ENCODE measurements at regions not wholly inside any gene's neighbourhood (a gene's known extent, or its start where the extent isn't known, plus 50 kb on each side); places are given as distances from the start of the nearest gene placed in this dataset.

- Mint-ChIP-seq H3K27me3 (no peaks in the 10 kb centered on the region), H3K9me3 (peaks cover 7% of the 10 kb centered on the region), H3K4me3 (no peak overlapping the region), H3K36me3 (ENCODE audit: low read depth) (no peaks in the 10 kb centered on the region), H3K27ac (no peak overlapping the region), H3K4me1 (ENCODE audit: low read depth) (no peaks in the 10 kb centered on the region)
- ATAC-seq (no peak), DNase-seq (no peak)
- ChIA-PET CTCF (no interaction called here), POLR2A (no interaction called here)
- no peak for TF ChIP-seq CTCF (IDR thresholded peaks at IDR 0.05)
- intact Hi-C loops (cut with micrococcal nuclease), result no loop called here
Measured at GRCh38 chr13:61188057-61188456, 227.6 kb downstream of the PCDH20 start.

GRCh38 chr13:61187471-61187870 is 228.2 kb downstream of the PCDH20 start:
- Mint-ChIP-seq H3K4me1 (ENCODE audit: low read depth) (no peaks in the 10 kb centered on the region), H3K27ac (no peak overlapping the region), H3K27me3 (no peaks in the 10 kb centered on the region), H3K9me3 (peaks cover 5% of the 10 kb centered on the region), H3K36me3 (ENCODE audit: low read depth) (no peaks in the 10 kb centered on the region), H3K4me3 (no peak overlapping the region)
- CTCF ChIA-PET, result no interaction called here
- POLR2A ChIA-PET, result no interaction called here
- intact Hi-C loops (cut with micrococcal nuclease), result no loop called here
- ATAC-seq (no peak), DNase-seq (no peak)
- TF ChIP-seq CTCF (IDR thresholded peaks at IDR 0.05), result no peak

- no peak for TF ChIP-seq CTCF (IDR thresholded peaks at IDR 0.05)
- peaks cover 5% of the 10 kb centered on the region for H3K9me3 Mint-ChIP-seq
- H3K4me3 Mint-ChIP-seq, result no peak overlapping the region
- DNase-seq (no peak), ATAC-seq (no peak)
- CTCF ChIA-PET, result no interaction called here
- POLR2A ChIA-PET, result no interaction called here
- no peaks in the 10 kb centered on the region for H3K36me3 Mint-ChIP-seq (ENCODE audit: low read depth)
- intact Hi-C loops (cut with micrococcal nuclease), result no loop called here
- H3K27me3 Mint-ChIP-seq, result no peaks in the 10 kb centered on the region
- no peak overlapping the region for H3K27ac Mint-ChIP-seq
- H3K4me1 Mint-ChIP-seq (ENCODE audit: low read depth), result no peaks in the 10 kb centered on the region
Measured at GRCh38 chr13:61183670-61184069, 232.0 kb downstream of the PCDH20 start.

- H3K9me3 Mint-ChIP-seq, result no peaks in the 10 kb centered on the region
- H3K27ac Mint-ChIP-seq, result no peak overlapping the region
- ChIA-PET POLR2A (no interaction called here), CTCF (no interaction called here)
- ATAC-seq, result no peak
- no peak for DNase-seq
- H3K36me3 Mint-ChIP-seq (ENCODE audit: low read depth), result no peaks in the 10 kb centered on the region
- no peaks in the 10 kb centered on the region for H3K27me3 Mint-ChIP-seq
- intact Hi-C loops (cut with micrococcal nuclease), result no loop called here
- H3K4me1 Mint-ChIP-seq (ENCODE audit: low read depth), result no peaks in the 10 kb centered on the region
- TF ChIP-seq CTCF (IDR thresholded peaks at IDR 0.05), result no peak
- H3K4me3 Mint-ChIP-seq, result no peak overlapping the region
Measured at GRCh38 chr13:61180234-61180633, 235.4 kb downstream of the PCDH20 start.

DNA sequence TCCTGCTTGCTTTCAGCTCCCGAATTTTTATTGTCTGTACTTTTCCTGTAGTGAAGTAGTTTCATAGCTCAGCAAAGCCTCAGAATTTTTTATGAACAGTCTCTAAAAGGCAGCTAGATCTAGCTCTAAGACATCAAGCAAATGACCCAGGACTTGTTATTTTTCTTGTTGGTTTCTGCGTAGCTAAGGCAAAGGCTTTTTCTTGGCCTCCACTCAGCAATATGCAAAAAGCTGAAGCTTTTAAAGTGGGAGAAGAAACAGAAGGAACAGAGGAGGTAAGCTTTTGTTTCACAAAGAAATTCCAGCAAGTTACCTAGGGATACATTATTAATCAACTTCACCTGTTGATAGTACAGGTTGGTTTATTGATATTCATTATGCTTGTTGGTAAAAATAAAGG is 235.9 kb downstream of the PCDH20 start:
- Mint-ChIP-seq H3K36me3 (ENCODE audit: low read depth) (no peaks in the 10 kb centered on the region), H3K9me3 (no peaks in the 10 kb centered on the region), H3K27ac (no peak overlapping the region), H3K4me1 (ENCODE audit: low read depth) (no peaks in the 10 kb centered on the region), H3K4me3 (no peak overlapping the region), H3K27me3 (no peaks in the 10 kb centered on the region)
- CTCF ChIA-PET, result no interaction called here
- intact Hi-C loops (cut with micrococcal nuclease), result no loop called here
- ATAC-seq (no peak), DNase-seq (no peak)
- POLR2A ChIA-PET, result no interaction called here
- TF ChIP-seq CTCF (IDR thresholded peaks at IDR 0.05), result no peak
